ENCODE measurements at regions not wholly inside any gene's neighbourhood (a gene's known extent, or its start where the extent isn't known, plus 50 kb on each side); places are given as distances from the start of the nearest gene placed in this dataset.

GRCh38 chr2:217625557-217626169 is 377.1 kb downstream of the TNS1 start:
- peak; percentile 82 for DNase-seq (ENCODE audit: low spot score)

- no peak for DNase-seq (ENCODE audit: low spot score)
Observed at GRCh38 chr2:217623281-217623912, 379.4 kb downstream of the TNS1 start.

- DNase-seq (ENCODE audit: low spot score), result peak; percentile 50
Observed at GRCh38 chr2:217622205-217623060, 380.4 kb downstream of the TNS1 start.

GRCh38 chr2:217621391-217621801 is 381.4 kb downstream of the TNS1 start:
- DNase-seq (ENCODE audit: low spot score), result no peak

GRCh38 chr2:217618744-217619143 is 384.1 kb downstream of the TNS1 start:
- no peak for DNase-seq (ENCODE audit: low spot score)

- DNase-seq (ENCODE audit: low spot score), result no peak
Observed at GRCh38 chr2:217617616-217618022, 385.2 kb downstream of the TNS1 start.

GRCh38 chr2:217616936-217617335 is 385.9 kb downstream of the TNS1 start:
- DNase-seq (ENCODE audit: low spot score), result peak; percentile 56

GRCh38 chr2:217615171-217615570 is 387.6 kb downstream of the TNS1 start:
- no peak for DNase-seq (ENCODE audit: low spot score)

- no peak for DNase-seq (ENCODE audit: low spot score)
Observed at GRCh38 chr2:217614498-217614897, 388.3 kb downstream of the TNS1 start.

- no peak for DNase-seq (ENCODE audit: low spot score)
Observed at GRCh38 chr2:217614096-217614495, 388.7 kb downstream of the TNS1 start.

GRCh38 chr2:217612920-217613319 is 389.9 kb downstream of the TNS1 start:
- no peak for DNase-seq (ENCODE audit: low spot score)

- DNase-seq (ENCODE audit: low spot score), result no peak
Observed at GRCh38 chr2:217612211-217612610, 390.6 kb downstream of the TNS1 start.

GRCh38 chr2:217611626-217612127 is 391.1 kb downstream of the TNS1 start:
- no peak for DNase-seq (ENCODE audit: low spot score)

- DNase-seq (ENCODE audit: low spot score), result no peak
Observed at GRCh38 chr2:217611056-217611455, 391.7 kb downstream of the TNS1 start.

- no peak for DNase-seq (ENCODE audit: low spot score)
Observed at GRCh38 chr2:217610401-217610814, 392.4 kb downstream of the TNS1 start.

GRCh38 chr2:217609952-217610351 is 392.8 kb downstream of the TNS1 start:
- no peak for DNase-seq (ENCODE audit: low spot score)

GRCh38 chr2:217606296-217606695 is 396.5 kb downstream of the TNS1 start:
- DNase-seq (ENCODE audit: low spot score), result no peak

- DNase-seq (ENCODE audit: low spot score), result no peak
Observed at GRCh38 chr2:217604527-217605194, 398.1 kb downstream of the TNS1 start.

- DNase-seq (ENCODE audit: low spot score), result no peak
Observed at GRCh38 chr2:217601601-217602000, 401.2 kb downstream of the TNS1 start.

- no peak for DNase-seq (ENCODE audit: low spot score)
Observed at GRCh38 chr2:217599906-217600305, 402.9 kb downstream of the TNS1 start.

- no peak for DNase-seq (ENCODE audit: low spot score)
Observed at GRCh38 chr2:217597681-217598080, 405.1 kb downstream of the TNS1 start.

- no peak for DNase-seq (ENCODE audit: low spot score)
Observed at GRCh38 chr2:217597145-217597544, 405.6 kb downstream of the TNS1 start.

All from AG20443 (cell line).